PC-9 (cell line): ENCODE measurements at regions not wholly inside any gene's neighbourhood (a gene's known extent, or its start where the extent isn't known, plus 50 kb on each side); places are given as distances from the start of the nearest gene placed in this dataset.

Source experiments
- BruUV-seq: library from RNA; stranded (reverse); fragments of 400-500 nt; replicated peaks from 2 replicates; lab custom pipeline; 2021; lab: Mats Ljungman, UMichigan
- CTCF ChIA-PET: fragments of 300-600 bp; sonication (Branson Sonifier 250); formaldehyde crosslinking; loops from one replicate; lab custom pipeline; 2022; ENCODE audit warnings: antibody characterized with exemption; lab: Charles Lee
- POLR2A ChIA-PET: fragments of 300-600 bp; sonication (Branson Sonifier 250); formaldehyde crosslinking; loops from one replicate; lab custom pipeline; 2022; ENCODE audit warnings: antibody characterized with exemption; ENCODE audit not compliant: unreplicated experiment; lab: Charles Lee
- DNase-seq, 2 experiments: peaks; one replicate each; pipeline versions ENCODE4 v3.0.0 to v3.0.0-alpha.2; 2015 to 2022; ENCODE audit warnings: mixed read lengths in 1 of 2
- H2AFZ ChIP-seq: fragments of 200-600 bp; sonication (generic); 2 replicates; pipeline ENCODE4 v1.8.1; 2017; ENCODE audit warnings: antibody characterized with exemption
- H3F3A ChIP-seq: fragments of 200-600 bp; sonication (generic); 2 replicates; pipeline ENCODE4 v1.8.1; 2017; ENCODE audit warnings: antibody characterized with exemption, mild to moderate bottlenecking, low read depth; ENCODE audit not compliant: insufficient read depth
- H3K27ac ChIP-seq: fragments of 200-600 bp; sonication (generic); 2 replicates; pipeline ENCODE4 v1.6.1; 2016; ENCODE audit warnings: mixed run types
- H3K27me3 ChIP-seq: fragments of 200-600 bp; sonication (generic); 2 replicates; pipeline ENCODE4 v1.6.1; 2016; ENCODE audit warnings: low read depth, mixed run types; ENCODE audit not compliant: insufficient read depth
- H3K36me3 ChIP-seq: fragments of 200-600 bp; sonication (generic); 2 replicates; pipeline ENCODE4 v1.6.1; 2016; ENCODE audit warnings: low read depth, mixed run types
- H3K4me1 ChIP-seq: fragments of 200-600 bp; sonication (generic); replicated peaks from 2 replicates; pipeline ENCODE4 v1.6.1; 2016; ENCODE audit warnings: mixed run types; ENCODE audit not compliant: insufficient read depth
- H3K4me2 ChIP-seq: fragments of 200-600 bp; sonication (generic); 2 replicates; pipeline ENCODE4 v1.6.1; 2017; ENCODE audit warnings: mixed run types
- H3K4me3 ChIP-seq: fragments of 200-600 bp; sonication (generic); 2 replicates; pipeline ENCODE4 v1.6.1; 2016; ENCODE audit warnings: mixed run types
- H3K79me2 ChIP-seq: fragments of 200-600 bp; sonication (generic); 2 replicates; pipeline ENCODE4 v1.6.1; 2017; ENCODE audit warnings: low read depth, mixed run types
- H3K9me2 ChIP-seq: fragments of 200-600 bp; sonication (generic); 2 replicates; pipeline ENCODE4 v1.8.1; 2017; ENCODE audit warnings: mild to moderate bottlenecking; ENCODE audit not compliant: insufficient read depth
- H3K9me3 ChIP-seq: fragments of 200-600 bp; sonication (generic); 2 replicates; pipeline ENCODE4 v1.8.1; 2016; ENCODE audit warnings: low read depth; ENCODE audit not compliant: insufficient read depth
- H4K20me1 ChIP-seq: fragments of 200-600 bp; sonication (generic); 2 replicates; pipeline ENCODE4 v1.8.1; 2017; ENCODE audit not compliant: insufficient read depth
- CTCF ChIP-seq: fragments of 200-600 bp; sonication (generic); conservative IDR thresholded peaks from 2 replicates; pipeline ENCODE4 v1.6.1; 2017; ENCODE audit warnings: mixed run types, antibody characterized with exemption, mild to moderate bottlenecking, moderate library complexity
- EZH2 ChIP-seq: fragments of 200-600 bp; sonication (generic); IDR thresholded peaks from 2 replicates; pipeline ENCODE4 v1.8.0; 2017; ENCODE audit warnings: antibody characterized with exemption, low read depth
- intact Hi-C: fragments of 100-400 bp; cut with micrococcal nuclease; formaldehyde crosslinking; loops from one replicate; pipeline ENCODE4 v1.10.0; 2022; ENCODE audit not compliant: unreplicated experiment

GRCh38 chr6:14058735-14059134, 58.8 kb upstream of the CD83 start:
- CTCF ChIA-PET, result no interaction called here
- Histone ChIP-seq H3K4me3 (no peak overlapping the region), H2AFZ (no peak overlapping the region), H3K4me2 (no peak overlapping the region), H3F3A (peaks cover 6% of the 10 kb centered on the region; the same call in 1 of the 2 replicates), H3K27me3 (no peaks in the 10 kb centered on the region), H3K9me3 (no peaks in the 10 kb centered on the region; the same call in none of the 2 replicates), H3K79me2 (no peaks in the 10 kb centered on the region), H3K27ac (no peak overlapping the region), H3K4me1 (peaks cover 25% of the 10 kb centered on the region), H3K9me2 (no peaks in the 10 kb centered on the region), H3K36me3 (no peaks in the 10 kb centered on the region), H4K20me1 (no peaks in the 10 kb centered on the region)
- intact Hi-C loops, result no loop called here
- TF ChIP-seq CTCF (no peak), EZH2 (no peak)
- POLR2A ChIA-PET, result interaction anchor here (0.5 kb wide), 1 partner anchor 426 kb away, joined by 8 read pairs; no protein-coding TSS in a partner anchor
- no peak for DNase-seq
- no TSS peak for BruUV-seq

- TF ChIP-seq CTCF, result no peak
- TF ChIP-seq EZH2, result no peak
- ChIA-PET POLR2A (no interaction called here), CTCF (no interaction called here)
- DNase-seq, result peak; percentile 61 to 65
- Histone ChIP-seq H3K79me2 (no peaks in the 10 kb centered on the region), H4K20me1 (no peaks in the 10 kb centered on the region), H3K36me3 (no peaks in the 10 kb centered on the region), H3K27ac (no peak overlapping the region), H3K4me3 (no peak overlapping the region), H3K4me2 (peak overlapping the region; percentile 17; the same call in 1 of the 2 replicates), H3K4me1 (peaks cover 25% of the 10 kb centered on the region), H3K27me3 (no peaks in the 10 kb centered on the region), H3K9me3 (no peaks in the 10 kb centered on the region; the same call in 1 of the 2 replicates), H2AFZ (no peak overlapping the region), H3F3A (peaks cover 6% of the 10 kb centered on the region; the same call in 1 of the 2 replicates), H3K9me2 (no peaks in the 10 kb centered on the region)
- BruUV-seq, result no TSS peak
- intact Hi-C loops, result loop anchor here (10.0 kb wide), 1 partner anchor 435 kb away; no protein-coding TSS in a partner anchor
Measured at GRCh38 chr6:14059791-14060436, 57.7 kb upstream of the CD83 start.

- ChIA-PET POLR2A (no interaction called here), CTCF (no interaction called here)
- no peak overlapping the region for H3K27ac ChIP-seq
- no peaks in the 10 kb centered on the region for H3K36me3 ChIP-seq
- intact Hi-C loops, result loop anchor here (10.0 kb wide), 1 partner anchor 436 kb away; no protein-coding TSS in a partner anchor
- H3K4me3 ChIP-seq, result no peak overlapping the region
- no peak overlapping the region for H3K4me2 ChIP-seq
- H3K4me1 ChIP-seq, result peaks cover 17% of the 10 kb centered on the region
- no TSS peak for BruUV-seq
- no peaks in the 10 kb centered on the region for H3K79me2 ChIP-seq
- no peaks in the 10 kb centered on the region for H4K20me1 ChIP-seq
- no peaks in the 10 kb centered on the region; the same call in 1 of the 2 replicates for H3K9me3 ChIP-seq
- no peak overlapping the region for H2AFZ ChIP-seq
- DNase-seq, result no peak
- H3K9me2 ChIP-seq, result no peaks in the 10 kb centered on the region
- no peaks in the 10 kb centered on the region for H3K27me3 ChIP-seq
- TF ChIP-seq CTCF, result no peak
- TF ChIP-seq EZH2, result no peak
- no peaks in the 10 kb centered on the region for H3F3A ChIP-seq
Measured at GRCh38 chr6:14060971-14061370, 56.6 kb upstream of the CD83 start.
